Colonic mucosa (tissue), 4 donors: ENCODE measurements at regions not wholly inside any gene's neighbourhood (a gene's known extent, or its start where the extent isn't known, plus 50 kb on each side); places are given as distances from the start of the nearest gene placed in this dataset.

Experiments
- DNase-seq: peaks from one replicate; pipeline ENCODE4 v3.0.0-alpha.2; 2020
- H3K27ac ChIP-seq: fragments of 200-600 bp; one replicate; pipeline ENCODE4 v1.8.0; 2021
- H3K27me3 ChIP-seq: fragments of 200-600 bp; one replicate; pipeline ENCODE4 v1.8.0; 2021
- H3K36me3 ChIP-seq: fragments of 200-600 bp; one replicate; pipeline ENCODE4 v1.8.0; 2021
- H3K4me1 ChIP-seq: fragments of 200-600 bp; one replicate; pipeline ENCODE4 v1.8.0; 2021; ENCODE audit warnings: mild to moderate bottlenecking
- H3K4me3 ChIP-seq: fragments of 200-600 bp; one replicate; pipeline ENCODE4 v1.8.0; 2021
- H3K9ac ChIP-seq, 2 donors: one replicate each; pipeline ENCODE4 v1.7.0; 2013; ENCODE audit warnings: control low read depth in 2 of 2, low read depth in 2 of 2, low read length in 2 of 2
- H3K9me3 ChIP-seq: fragments of 200-600 bp; one replicate; pipeline ENCODE4 v1.8.0; 2021
- CTCF ChIP-seq: fragments of 200-600 bp; IDR thresholded peaks from one replicate; pipeline ENCODE4 v1.8.0; 2022; ENCODE audit warnings: antibody characterized with exemption, mild to moderate bottlenecking
- intact Hi-C: fragments of 100-400 bp; cut with DNase I; formaldehyde crosslinking; loops from one replicate; pipeline ENCODE4 v1.14.1; 2022
- donor health status: healthy.
- donor health status: DM: no; HTN: no; CAD: no.
- donor health status: DM: no; HTN: no; CAD: no.

- no peak overlapping the region for H3K4me3 ChIP-seq
- no peak for TF ChIP-seq CTCF
- H3K27me3 ChIP-seq, result no peaks in the 10 kb centered on the region
- no peaks in the 10 kb centered on the region for H3K36me3 ChIP-seq
- no peak overlapping the region for H3K27ac ChIP-seq
- no peaks in the 10 kb centered on the region for H3K4me1 ChIP-seq
- no peak overlapping the region for H3K9ac ChIP-seq
- intact Hi-C loops, result no loop called here
- H3K9me3 ChIP-seq, result no peaks in the 10 kb centered on the region
- DNase-seq, result no peak
Observed at GRCh38 chr7:121599887-121600286, 203.8 kb upstream of the FAM3C start.

DNA sequence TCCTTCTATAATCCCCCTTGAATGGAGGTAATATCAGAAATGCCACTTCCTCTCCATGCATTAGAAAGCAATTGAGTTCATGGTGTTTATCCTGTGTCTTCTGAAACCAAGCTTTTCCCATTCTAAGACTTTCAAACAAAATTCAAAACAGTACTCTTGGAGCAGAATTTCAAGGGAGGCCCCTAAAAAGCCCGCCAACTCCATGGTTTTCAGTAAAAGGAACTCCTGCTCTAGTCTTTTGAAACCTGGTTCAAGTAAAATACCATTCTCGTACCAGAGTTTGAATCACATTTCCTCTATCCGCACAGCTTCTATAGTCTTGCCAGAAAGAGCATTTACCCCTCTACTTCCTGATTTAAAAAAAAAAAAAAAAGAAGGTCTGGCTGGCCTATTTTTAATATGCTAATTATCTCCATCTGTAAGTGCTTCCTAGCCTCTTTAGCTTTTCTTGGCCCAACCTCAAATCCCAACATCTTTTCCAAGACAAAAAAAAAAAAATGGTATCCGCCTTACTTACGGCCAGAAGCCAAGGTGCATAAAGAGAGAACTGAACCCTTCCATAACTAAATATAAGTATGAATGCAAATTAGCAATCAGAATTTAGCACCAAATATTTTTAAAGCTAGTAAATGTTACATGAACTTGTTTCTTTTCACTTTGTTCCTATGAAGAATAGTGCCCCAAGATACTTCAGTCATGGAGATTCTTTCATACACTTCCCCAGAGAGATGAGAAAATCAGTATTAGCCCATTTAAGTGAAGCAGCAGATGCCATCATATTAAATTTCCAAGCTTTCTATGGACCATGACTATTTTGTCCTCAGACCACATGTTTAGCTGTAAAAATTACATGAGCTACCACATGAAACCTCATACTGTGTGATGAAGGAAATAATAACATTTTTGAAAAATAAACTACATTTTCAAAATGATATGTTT, 199.9 kb upstream of the FAM3C start:
- Histone ChIP-seq H3K9ac (no peak overlapping the region), H3K27ac (no peak overlapping the region), H3K27me3 (no peaks in the 10 kb centered on the region), H3K4me3 (no peak overlapping the region), H3K9me3 (no peaks in the 10 kb centered on the region), H3K4me1 (no peaks in the 10 kb centered on the region), H3K36me3 (no peaks in the 10 kb centered on the region)
- TF ChIP-seq CTCF, result no peak
- no peak for DNase-seq
- intact Hi-C loops, result no loop called here

GRCh38 chr7:121591926-121592325, 195.8 kb upstream of the FAM3C start:
- Histone ChIP-seq H3K4me3 (no peak overlapping the region), H3K4me1 (no peaks in the 10 kb centered on the region), H3K27me3 (no peaks in the 10 kb centered on the region), H3K9me3 (no peaks in the 10 kb centered on the region), H3K27ac (no peak overlapping the region), H3K36me3 (no peaks in the 10 kb centered on the region), H3K9ac (no peak overlapping the region)
- intact Hi-C loops, result no loop called here
- no peak for DNase-seq
- no peak for TF ChIP-seq CTCF

DNA sequence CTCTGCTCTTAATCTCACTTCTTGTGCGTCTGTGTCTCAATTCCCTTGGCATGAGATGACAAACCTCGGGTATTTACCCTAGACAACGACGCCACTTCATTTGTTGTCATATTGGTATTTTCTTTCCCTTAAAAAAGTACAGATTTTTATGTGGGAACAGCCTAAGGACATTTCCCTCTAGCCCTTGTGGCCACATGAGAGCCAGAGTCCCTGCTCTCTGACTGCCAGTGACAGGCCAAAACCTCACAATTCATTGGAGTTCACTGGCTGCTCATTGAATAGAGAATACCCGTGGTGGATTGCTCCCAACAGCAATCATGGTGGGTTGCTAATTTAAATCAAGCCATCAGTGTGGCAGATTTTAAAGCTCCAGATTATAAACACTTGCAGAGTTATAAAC, 191.3 kb upstream of the FAM3C start:
- no peak for TF ChIP-seq CTCF
- no peaks in the 10 kb centered on the region for H3K4me1 ChIP-seq
- no peak overlapping the region for H3K4me3 ChIP-seq
- H3K27ac ChIP-seq, result no peak overlapping the region
- no peaks in the 10 kb centered on the region for H3K27me3 ChIP-seq
- H3K9ac ChIP-seq, result no peak overlapping the region
- no peak for DNase-seq
- intact Hi-C loops, result no loop called here
- no peaks in the 10 kb centered on the region for H3K9me3 ChIP-seq
- H3K36me3 ChIP-seq, result no peaks in the 10 kb centered on the region

DNA sequence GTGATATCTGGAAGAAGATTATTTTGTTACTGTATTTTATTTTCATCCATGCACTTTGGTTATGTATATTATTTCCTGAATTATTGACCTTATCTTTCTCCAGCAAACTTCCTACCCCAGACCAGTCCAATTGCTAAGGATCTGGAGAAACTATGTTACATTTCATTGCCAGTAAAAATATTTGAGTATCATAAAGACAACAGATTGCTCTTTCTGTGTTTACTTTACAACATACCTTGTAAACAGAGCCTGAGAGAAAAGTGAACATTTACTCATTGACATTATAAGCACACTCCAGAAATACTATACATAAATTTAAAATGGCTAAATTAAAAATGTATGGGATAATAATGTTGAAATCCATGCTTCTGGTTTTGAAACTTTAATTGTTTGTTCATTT, 186.2 kb upstream of the FAM3C start:
- TF ChIP-seq CTCF, result no peak

More for the DNA sequence above, 186.2 kb upstream of the FAM3C start:
- no peaks in the 10 kb centered on the region for H3K36me3 ChIP-seq
- no peaks in the 10 kb centered on the region for H3K27me3 ChIP-seq
- intact Hi-C loops, result no loop called here
- no peaks in the 10 kb centered on the region for H3K4me1 ChIP-seq
- no peak overlapping the region for H3K9ac ChIP-seq
- DNase-seq, result no peak
- no peak overlapping the region for H3K4me3 ChIP-seq
- no peaks in the 10 kb centered on the region for H3K9me3 ChIP-seq
- no peak overlapping the region for H3K27ac ChIP-seq
